Left colon (tissue), 2 donors: ENCODE measurements at regions not wholly inside any gene's neighbourhood (a gene's known extent, or its start where the extent isn't known, plus 50 kb on each side); places are given as distances from the start of the nearest gene placed in this dataset.
"Not testable (repeated sequence)": the region's sequence is repeated elsewhere in the genome, so short reads cannot be mapped to it uniquely, and the experiment has no call there.

Experiments used
- ATAC-seq: fragments of 200-7000 bp; cut with Tn5 transposase; one replicate; pipeline ENCODE4 v1.9.1; 2020; ENCODE audit warnings: mild to moderate bottlenecking, moderate library complexity
- DNase-seq, 2 donors: peaks; one replicate each; pipeline ENCODE4 v3.0.0-alpha.2; 2020
- intact Hi-C, 2 donors: fragments of 100-400 bp; cut with DNase I in 1 of 2; cut with micrococcal nuclease in 1 of 2; formaldehyde crosslinking; loops; one replicate each; pipeline versions ENCODE4 v1.11.2 to v1.14.0; 2022; cut with DNase I, micrococcal nuclease
- donor health status: DM: no; HTN: no; CAD: no.
- donor health status: DM: yes; HTN: yes; CAD: no.

- ATAC-seq = peak; percentile 77
- intact Hi-C loops = no loop called here
- DNase-seq = peak in 1 of 2 donors; percentile 4
Measured at GRCh38 chr1:189149547-189150375, 1327.9 kb downstream of the BRINP3 start.

- intact Hi-C loops = no loop called here
- no peak for ATAC-seq
Measured at GRCh38 chr1:189150624-189151023, 1327.0 kb downstream of the BRINP3 start.

GRCh38 chr1:189151361-189151760, 1326.3 kb downstream of the BRINP3 start:
- no peak for ATAC-seq
- intact Hi-C loops = no loop called here

More at GRCh38 chr1:189150624-189151023, 1327.0 kb downstream of the BRINP3 start:
- DNase-seq = no peak

GRCh38 chr1:189152685-189153084, 1325.0 kb downstream of the BRINP3 start:
- no peak for DNase-seq
- no peak for ATAC-seq
- intact Hi-C loops = no loop called here

More at GRCh38 chr1:189151361-189151760, 1326.3 kb downstream of the BRINP3 start:
- DNase-seq = no peak

GRCh38 chr1:189158155-189158554, 1319.5 kb downstream of the BRINP3 start:
- intact Hi-C loops = no loop called here
- no peak for ATAC-seq
- no peak for DNase-seq

GRCh38 chr1:189175889-189176288, 1301.8 kb downstream of the BRINP3 start:
- intact Hi-C loops = no loop called here
- ATAC-seq (no peak), DNase-seq (no peak)

- intact Hi-C loops = no loop called here
- DNase-seq (no peak), ATAC-seq (no peak)
Measured at GRCh38 chr1:189180057-189180456, 1297.6 kb downstream of the BRINP3 start.

- intact Hi-C loops = no loop called here
- ATAC-seq = no peak
Measured at GRCh38 chr1:189185097-189185496, 1292.6 kb downstream of the BRINP3 start.

GRCh38 chr1:189192741-189193520, 1284.7 kb downstream of the BRINP3 start:
- intact Hi-C loops = no loop called here
- ATAC-seq = no peak
- no peak for DNase-seq

More at GRCh38 chr1:189185097-189185496, 1292.6 kb downstream of the BRINP3 start:
- no peak for DNase-seq

- no peak for ATAC-seq
- intact Hi-C loops = no loop called here
Measured at GRCh38 chr1:189205863-189206262, 1271.8 kb downstream of the BRINP3 start.

GRCh38 chr1:189206617-189207016, 1271.0 kb downstream of the BRINP3 start:
- intact Hi-C loops = no loop called here
- ATAC-seq = no peak
- no peak for DNase-seq

More at GRCh38 chr1:189205863-189206262, 1271.8 kb downstream of the BRINP3 start:
- no peak for DNase-seq

GRCh38 chr1:189211742-189212141, 1265.9 kb downstream of the BRINP3 start:
- DNase-seq (no peak), ATAC-seq (no peak)
- intact Hi-C loops = no loop called here

GRCh38 chr1:189212606-189213005, 1265.1 kb downstream of the BRINP3 start:
- intact Hi-C loops = no loop called here
- ATAC-seq = no peak
- no peak for DNase-seq

- ATAC-seq = no peak
- intact Hi-C loops = no loop called here
Measured at GRCh38 chr1:189216886-189217285, 1260.8 kb downstream of the BRINP3 start.

GRCh38 chr1:189217646-189218045, 1260.0 kb downstream of the BRINP3 start:
- DNase-seq (no peak), ATAC-seq (no peak)
- intact Hi-C loops = no loop called here

More at GRCh38 chr1:189216886-189217285, 1260.8 kb downstream of the BRINP3 start:
- no peak for DNase-seq

GRCh38 chr1:189220750-189221149, 1256.9 kb downstream of the BRINP3 start:
- DNase-seq (no peak), ATAC-seq (no peak)
- intact Hi-C loops = no loop called here

GRCh38 chr1:189225794-189226145, 1251.9 kb downstream of the BRINP3 start:
- DNase-seq, ATAC-seq, intact Hi-C loops: not testable (repeated sequence)

GRCh38 chr1:189226779-189227178, 1250.9 kb downstream of the BRINP3 start:
- intact Hi-C loops = no loop called here
- ATAC-seq = no peak
- DNase-seq = no peak

GRCh38 chr1:189237008-189237407, 1240.7 kb downstream of the BRINP3 start:
- intact Hi-C loops = no loop called here
- DNase-seq = no peak
- ATAC-seq = no peak
